KMS-11 (cell line): ENCODE measurements at regions not wholly inside any gene's neighbourhood (a gene's known extent, or its start where the extent isn't known, plus 50 kb on each side); places are given as distances from the start of the nearest gene placed in this dataset.

Experiments
- H2AFZ ChIP-seq: fragments of 200-600 bp; sonication (generic); 2 replicates; pipeline ENCODE4 v1.6.1; 2016; ENCODE audit warnings: antibody characterized with exemption, mixed run types, low read depth
- H3K27ac ChIP-seq: fragments of 200-600 bp; sonication (generic); 2 replicates; pipeline ENCODE4 v1.6.1; 2016; ENCODE audit warnings: mild to moderate bottlenecking, mixed run types
- H3K27me3 ChIP-seq: fragments of 200-600 bp; sonication (generic); 2 replicates; pipeline ENCODE4 v1.6.1; 2017; ENCODE audit warnings: mild to moderate bottlenecking, low read depth, mixed run types, moderate library complexity; ENCODE audit not compliant: insufficient read depth
- H3K36me3 ChIP-seq: fragments of 200-600 bp; sonication (generic); 2 replicates; pipeline ENCODE4 v1.6.1; 2017; ENCODE audit warnings: mild to moderate bottlenecking, mixed run types; ENCODE audit not compliant: insufficient read depth
- H3K4me1 ChIP-seq: fragments of 200-600 bp; sonication (generic); 2 replicates; pipeline ENCODE4 v1.6.1; 2016; ENCODE audit warnings: mild to moderate bottlenecking, low read depth, mixed run types; ENCODE audit not compliant: poor library complexity, severe bottlenecking
- H3K4me2 ChIP-seq: fragments of 200-600 bp; sonication (generic); 2 replicates; pipeline ENCODE4 v1.7.0; 2016; ENCODE audit warnings: mild to moderate bottlenecking, mixed run types
- H3K4me3 ChIP-seq: fragments of 200-600 bp; sonication (generic); IDR thresholded peaks from 2 replicates; pipeline ENCODE4 v1.6.1; 2017; ENCODE audit warnings: low read depth, low read length, mixed read lengths; ENCODE audit not compliant: insufficient read depth
- H3K79me2 ChIP-seq: fragments of 200-600 bp; sonication (generic); 2 replicates; pipeline ENCODE4 v1.6.1; 2016; ENCODE audit warnings: low read depth, mixed run types; ENCODE audit not compliant: insufficient read depth
- H3K9ac ChIP-seq: fragments of 200-600 bp; sonication (generic); 2 replicates; pipeline ENCODE4 v1.6.1; 2016; ENCODE audit warnings: mild to moderate bottlenecking, mixed run types
- H4K20me1 ChIP-seq: fragments of 200-600 bp; sonication (generic); 2 replicates; pipeline ENCODE4 v1.6.1; 2016; ENCODE audit warnings: mild to moderate bottlenecking, mixed run types; ENCODE audit not compliant: insufficient read depth
- TF ChIP-seq, protein P1 (sequence below): fragments of 200-600 bp; sonication (generic); conservative IDR thresholded peaks from 2 replicates; pipeline ENCODE4 v1.6.1; 2017; ENCODE audit warnings: low read depth, mild to moderate bottlenecking, antibody characterized with exemption, low read length, moderate library complexity, mixed read lengths

- Histone ChIP-seq H4K20me1 (no peaks in the 10 kb centered on the region), H3K27me3 (no peaks in the 10 kb centered on the region), H3K4me1 (no peaks in the 10 kb centered on the region), H3K9ac (no peak overlapping the region), H2AFZ (no peak overlapping the region), H3K79me2 (no peaks in the 10 kb centered on the region), H3K36me3 (no peaks in the 10 kb centered on the region), H3K27ac (no peak overlapping the region), H3K4me2 (no peak overlapping the region), H3K4me3 (no peak overlapping the region)
- TF ChIP-seq, protein P1, sequence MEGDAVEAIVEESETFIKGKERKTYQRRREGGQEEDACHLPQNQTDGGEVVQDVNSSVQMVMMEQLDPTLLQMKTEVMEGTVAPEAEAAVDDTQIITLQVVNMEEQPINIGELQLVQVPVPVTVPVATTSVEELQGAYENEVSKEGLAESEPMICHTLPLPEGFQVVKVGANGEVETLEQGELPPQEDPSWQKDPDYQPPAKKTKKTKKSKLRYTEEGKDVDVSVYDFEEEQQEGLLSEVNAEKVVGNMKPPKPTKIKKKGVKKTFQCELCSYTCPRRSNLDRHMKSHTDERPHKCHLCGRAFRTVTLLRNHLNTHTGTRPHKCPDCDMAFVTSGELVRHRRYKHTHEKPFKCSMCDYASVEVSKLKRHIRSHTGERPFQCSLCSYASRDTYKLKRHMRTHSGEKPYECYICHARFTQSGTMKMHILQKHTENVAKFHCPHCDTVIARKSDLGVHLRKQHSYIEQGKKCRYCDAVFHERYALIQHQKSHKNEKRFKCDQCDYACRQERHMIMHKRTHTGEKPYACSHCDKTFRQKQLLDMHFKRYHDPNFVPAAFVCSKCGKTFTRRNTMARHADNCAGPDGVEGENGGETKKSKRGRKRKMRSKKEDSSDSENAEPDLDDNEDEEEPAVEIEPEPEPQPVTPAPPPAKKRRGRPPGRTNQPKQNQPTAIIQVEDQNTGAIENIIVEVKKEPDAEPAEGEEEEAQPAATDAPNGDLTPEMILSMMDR = no peak
Measured at GRCh38 chr20:22389836-22390542, 194.4 kb downstream of the FOXA2 start.

DNA sequence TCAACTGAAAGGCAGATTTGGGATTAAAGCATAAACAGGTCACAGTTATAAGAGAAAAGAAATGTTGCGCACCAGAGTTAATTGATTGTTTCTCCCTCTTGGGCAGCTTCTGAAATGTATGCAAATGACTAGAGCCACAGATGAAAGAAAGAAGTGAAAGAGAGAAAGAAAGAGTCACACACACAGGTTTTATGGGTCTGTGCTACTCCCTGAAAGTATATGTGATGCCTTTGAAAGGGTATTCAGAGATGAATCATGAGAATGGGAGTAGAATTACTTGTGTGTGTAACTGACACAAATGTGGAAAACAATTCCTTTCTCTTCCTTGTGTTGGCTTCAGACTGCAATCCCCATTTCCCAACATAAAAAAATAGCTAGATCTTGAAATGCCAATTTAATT, 196.9 kb downstream of the FOXA2 start:
- TF ChIP-seq, protein P1 = no peak
- Histone ChIP-seq H4K20me1 (no peaks in the 10 kb centered on the region), H3K4me1 (no peaks in the 10 kb centered on the region), H3K9ac (no peak overlapping the region), H2AFZ (no peak overlapping the region), H3K4me3 (no peak overlapping the region), H3K36me3 (no peaks in the 10 kb centered on the region), H3K27me3 (no peaks in the 10 kb centered on the region), H3K4me2 (no peak overlapping the region), H3K27ac (no peak overlapping the region), H3K79me2 (no peaks in the 10 kb centered on the region)

GRCh38 chr20:22386306-22386623, 198.1 kb downstream of the FOXA2 start:
- Histone ChIP-seq H3K79me2 (no peaks in the 10 kb centered on the region), H3K27me3 (no peaks in the 10 kb centered on the region), H3K36me3 (no peaks in the 10 kb centered on the region), H4K20me1 (no peaks in the 10 kb centered on the region), H3K4me1 (no peaks in the 10 kb centered on the region), H3K4me2 (no peak overlapping the region), H2AFZ (no peak overlapping the region), H3K4me3 (no peak overlapping the region), H3K9ac (no peak overlapping the region), H3K27ac (no peak overlapping the region)
- TF ChIP-seq, protein P1 = no peak

- Histone ChIP-seq H3K27ac (no peak overlapping the region), H3K4me3 (no peak overlapping the region), H4K20me1 (no peaks in the 10 kb centered on the region)
Measured at GRCh38 chr20:22385602-22386305, 198.6 kb downstream of the FOXA2 start.

More at GRCh38 chr20:22385602-22386305, 198.6 kb downstream of the FOXA2 start:
- Histone ChIP-seq H3K79me2 (no peaks in the 10 kb centered on the region), H2AFZ (no peak overlapping the region), H3K4me1 (no peaks in the 10 kb centered on the region), H3K4me2 (no peak overlapping the region), H3K27me3 (no peaks in the 10 kb centered on the region), H3K9ac (no peak overlapping the region), H3K36me3 (no peaks in the 10 kb centered on the region)
- TF ChIP-seq, protein P1 = no peak
